ENCODE measurements at regions not wholly inside any gene's neighbourhood (a gene's known extent, or its start where the extent isn't known, plus 50 kb on each side); places are given as distances from the start of the nearest gene placed in this dataset.

DNA sequence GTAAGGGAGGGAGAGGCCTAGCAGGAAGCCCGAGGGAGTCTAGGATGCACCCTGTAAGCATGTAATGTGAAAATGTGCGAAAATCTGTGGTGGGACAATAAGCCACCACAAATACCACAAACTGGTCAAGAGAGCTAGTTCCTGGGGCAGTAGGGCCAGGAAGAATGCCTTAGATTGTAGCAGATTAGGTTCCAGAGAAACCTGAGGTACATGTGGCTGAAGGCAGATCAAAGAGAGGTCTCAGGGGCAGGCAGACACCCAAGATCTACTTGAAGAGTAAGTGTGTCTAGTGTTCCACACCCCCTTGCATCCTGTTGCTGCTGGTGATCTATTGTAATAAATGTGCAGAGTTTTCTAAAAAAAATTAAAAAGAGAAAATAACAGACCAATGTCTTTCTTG lies 1677.3 kb upstream of the CDH6 start:
- H3K4me1 Mint-ChIP-seq (ENCODE audit: low read depth), result no peaks in the 10 kb centered on the region
- H3K27me3 Mint-ChIP-seq, result no peaks in the 10 kb centered on the region
- no peaks in the 10 kb centered on the region for H3K36me3 Mint-ChIP-seq (ENCODE audit: low read depth)
- Histone ChIP-seq H3K27me3 (ENCODE audit: control insufficient read depth in 1 of 2, insufficient read depth in 2 of 2, low read length in 2 of 2) (no peaks in the 10 kb centered on the region), H3K4me1 (ENCODE audit: insufficient read depth, low read length) (no peaks in the 10 kb centered on the region), H3K27ac (ENCODE audit: low read depth in 1 of 2, low read length in 2 of 2) (no peak overlapping the region), H3K4me3 (ENCODE audit: low read length) (no peak overlapping the region), H3K36me3 (ENCODE audit: insufficient read depth, low read length) (no peaks in the 10 kb centered on the region), H3K9me3 (ENCODE audit: control insufficient read depth in 1 of 2, insufficient read depth in 1 of 2, low read length in 2 of 2) (peaks cover 0 to 4% of the 10 kb centered on the region in 2 experiments)
- intact Hi-C loops (cut with DNase I, micrococcal nuclease), result no loop called here
- no peak overlapping the region for H3K4me3 Mint-ChIP-seq
- TF ChIP-seq, protein P1, sequence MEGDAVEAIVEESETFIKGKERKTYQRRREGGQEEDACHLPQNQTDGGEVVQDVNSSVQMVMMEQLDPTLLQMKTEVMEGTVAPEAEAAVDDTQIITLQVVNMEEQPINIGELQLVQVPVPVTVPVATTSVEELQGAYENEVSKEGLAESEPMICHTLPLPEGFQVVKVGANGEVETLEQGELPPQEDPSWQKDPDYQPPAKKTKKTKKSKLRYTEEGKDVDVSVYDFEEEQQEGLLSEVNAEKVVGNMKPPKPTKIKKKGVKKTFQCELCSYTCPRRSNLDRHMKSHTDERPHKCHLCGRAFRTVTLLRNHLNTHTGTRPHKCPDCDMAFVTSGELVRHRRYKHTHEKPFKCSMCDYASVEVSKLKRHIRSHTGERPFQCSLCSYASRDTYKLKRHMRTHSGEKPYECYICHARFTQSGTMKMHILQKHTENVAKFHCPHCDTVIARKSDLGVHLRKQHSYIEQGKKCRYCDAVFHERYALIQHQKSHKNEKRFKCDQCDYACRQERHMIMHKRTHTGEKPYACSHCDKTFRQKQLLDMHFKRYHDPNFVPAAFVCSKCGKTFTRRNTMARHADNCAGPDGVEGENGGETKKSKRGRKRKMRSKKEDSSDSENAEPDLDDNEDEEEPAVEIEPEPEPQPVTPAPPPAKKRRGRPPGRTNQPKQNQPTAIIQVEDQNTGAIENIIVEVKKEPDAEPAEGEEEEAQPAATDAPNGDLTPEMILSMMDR (IDR thresholded peaks at IDR 0.05), result no peak
- no peak overlapping the region for H3K27ac Mint-ChIP-seq
- no peak for ATAC-seq (ENCODE audit: poor library complexity)
- ChIA-PET CTCF (no interaction called here), POLR2A (no interaction called here)
- no peak for DNase-seq
- peaks cover 8% of the 10 kb centered on the region for H3K9me3 Mint-ChIP-seq

DNA sequence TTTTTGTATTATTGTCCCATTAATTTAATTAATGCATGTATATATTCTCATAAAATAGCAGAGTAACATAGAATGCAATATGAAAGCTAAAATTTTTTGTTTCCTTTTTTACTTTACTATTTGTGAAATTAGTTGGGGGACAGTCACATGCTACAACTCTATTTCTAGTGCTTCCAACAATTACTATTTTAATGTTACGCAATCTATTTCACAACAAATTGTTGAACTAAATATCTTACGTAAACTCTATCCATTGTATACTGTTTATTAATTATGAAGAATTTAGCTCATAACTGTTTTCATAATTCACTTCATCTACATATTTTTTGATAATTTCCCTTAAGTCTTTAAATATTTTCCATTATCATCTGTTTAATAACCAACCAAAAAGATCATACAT lies 1685.4 kb upstream of the CDH6 start:
- Histone ChIP-seq H3K4me1 (ENCODE audit: insufficient read depth, low read length) (no peaks in the 10 kb centered on the region), H3K4me3 (ENCODE audit: low read length) (no peak overlapping the region), H3K27ac (ENCODE audit: low read depth in 1 of 2, low read length in 2 of 2) (no peak overlapping the region), H3K9me3 (ENCODE audit: control insufficient read depth in 1 of 2, insufficient read depth in 1 of 2, low read length in 2 of 2) (peaks cover 3 to 5% of the 10 kb centered on the region in 2 experiments), H3K27me3 (ENCODE audit: control insufficient read depth in 1 of 2, insufficient read depth in 2 of 2, low read length in 2 of 2) (no peaks in the 10 kb centered on the region), H3K36me3 (ENCODE audit: insufficient read depth, low read length) (no peaks in the 10 kb centered on the region)
- no peaks in the 10 kb centered on the region for H3K4me1 Mint-ChIP-seq (ENCODE audit: low read depth)
- no peak for DNase-seq
- intact Hi-C loops (cut with DNase I, micrococcal nuclease), result no loop called here
- ATAC-seq (ENCODE audit: poor library complexity), result no peak
- no peaks in the 10 kb centered on the region for H3K27me3 Mint-ChIP-seq
- peaks cover 11% of the 10 kb centered on the region for H3K9me3 Mint-ChIP-seq
- H3K27ac Mint-ChIP-seq, result no peak overlapping the region
- ChIA-PET POLR2A (no interaction called here), CTCF (no interaction called here)
- H3K36me3 Mint-ChIP-seq (ENCODE audit: low read depth), result no peaks in the 10 kb centered on the region
- TF ChIP-seq, protein P1 (IDR thresholded peaks at IDR 0.05), result no peak
- H3K4me3 Mint-ChIP-seq, result no peak overlapping the region

DNA sequence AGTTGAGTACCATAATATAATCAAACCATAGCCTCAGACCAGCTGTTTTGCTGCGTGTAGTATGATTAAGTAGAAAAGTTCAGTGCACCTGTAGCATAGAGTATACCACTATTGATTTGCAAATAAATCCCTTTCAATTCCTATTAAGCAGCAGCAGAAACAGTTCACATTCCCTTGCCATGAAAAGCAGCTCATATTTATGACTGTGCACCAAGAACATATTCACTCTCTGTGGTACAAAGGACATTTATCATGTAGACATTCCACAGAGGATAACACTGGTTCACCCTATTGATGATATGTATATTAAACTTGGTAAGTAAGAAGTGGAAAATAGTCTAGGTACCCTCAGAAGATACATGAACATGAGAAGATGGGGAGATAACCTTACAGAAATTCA lies 1689.1 kb upstream of the CDH6 start:
- DNase-seq (no peak), ATAC-seq (ENCODE audit: poor library complexity) (no peak)
- no peak overlapping the region for H3K27ac ChIP-seq (ENCODE audit: low read depth in 1 of 2, low read length in 2 of 2)
- H3K4me1 ChIP-seq (ENCODE audit: insufficient read depth, low read length), result no peaks in the 10 kb centered on the region
- Mint-ChIP-seq H3K9me3 (peaks cover 7% of the 10 kb centered on the region), H3K36me3 (ENCODE audit: low read depth) (no peaks in the 10 kb centered on the region), H3K27me3 (no peaks in the 10 kb centered on the region), H3K27ac (no peak overlapping the region), H3K4me3 (no peak overlapping the region), H3K4me1 (ENCODE audit: low read depth) (no peaks in the 10 kb centered on the region)
- ChIA-PET POLR2A (no interaction called here), CTCF (no interaction called here)
- H3K4me3 ChIP-seq (ENCODE audit: low read length), result no peak overlapping the region
- no peaks in the 10 kb centered on the region for H3K27me3 ChIP-seq (ENCODE audit: control insufficient read depth in 1 of 2, insufficient read depth in 2 of 2, low read length in 2 of 2)
- H3K36me3 ChIP-seq (ENCODE audit: insufficient read depth, low read length), result no peaks in the 10 kb centered on the region
- intact Hi-C loops (cut with DNase I, micrococcal nuclease), result no loop called here
- TF ChIP-seq, protein P1 (IDR thresholded peaks at IDR 0.05), result no peak
- peaks cover 3 to 5% of the 10 kb centered on the region in 2 experiments for H3K9me3 ChIP-seq (ENCODE audit: control insufficient read depth in 1 of 2, insufficient read depth in 1 of 2, low read length in 2 of 2)

All from CD4-positive, alpha-beta T cell (primary cell).